Pulmonary artery endothelial cell (primary cell): ENCODE measurements at regions not wholly inside any gene's neighbourhood (a gene's known extent, or its start where the extent isn't known, plus 50 kb on each side); places are given as distances from the start of the nearest gene placed in this dataset.

Experiments
- DNase-seq: peaks from one replicate; pipeline ENCODE4 v3.0.0-alpha.2; 2011; ENCODE audit warnings: low read depth, low spot score

- no peak for DNase-seq
Measured at GRCh38 chr2:195411219-195411687, 245.8 kb upstream of the SLC39A10 start.

- DNase-seq, result no peak
Measured at GRCh38 chr2:195410074-195410671, 246.9 kb upstream of the SLC39A10 start.

GRCh38 chr2:195408811-195409210 is 248.2 kb upstream of the SLC39A10 start:
- DNase-seq, result no peak

- no peak for DNase-seq
Measured at GRCh38 chr2:195408196-195408595, 248.8 kb upstream of the SLC39A10 start.

GRCh38 chr2:195407783-195408182 is 249.2 kb upstream of the SLC39A10 start:
- no peak for DNase-seq

- no peak for DNase-seq
Measured at GRCh38 chr2:195406886-195407603, 250.0 kb upstream of the SLC39A10 start.

GRCh38 chr2:195404651-195405050 is 252.4 kb upstream of the SLC39A10 start:
- DNase-seq, result no peak

- no peak for DNase-seq
Measured at GRCh38 chr2:195396479-195396878, 260.5 kb upstream of the SLC39A10 start.

- DNase-seq, result no peak
Measured at GRCh38 chr2:195395362-195395761, 261.7 kb upstream of the SLC39A10 start.

GRCh38 chr2:195392446-195393336 is 264.3 kb upstream of the SLC39A10 start:
- DNase-seq, result no peak

GRCh38 chr2:195390686-195391321 is 266.2 kb upstream of the SLC39A10 start:
- DNase-seq, result no peak

- DNase-seq, result no peak
Measured at GRCh38 chr2:195388028-195388427, 269.0 kb upstream of the SLC39A10 start.

- no peak for DNase-seq
Measured at GRCh38 chr2:195382186-195382585, 274.8 kb upstream of the SLC39A10 start.

- DNase-seq, result no peak
Measured at GRCh38 chr2:195370167-195370943, 286.7 kb upstream of the SLC39A10 start.

GRCh38 chr2:195369218-195369587 is 287.8 kb upstream of the SLC39A10 start:
- DNase-seq, result no peak

GRCh38 chr2:195368249-195369217 is 288.5 kb upstream of the SLC39A10 start:
- no peak for DNase-seq

- DNase-seq, result no peak
Measured at GRCh38 chr2:195367809-195368208, 289.2 kb upstream of the SLC39A10 start.

- no peak for DNase-seq
Measured at GRCh38 chr2:195364015-195364965, 292.7 kb upstream of the SLC39A10 start.

GRCh38 chr2:195363496-195363895 is 293.5 kb upstream of the SLC39A10 start:
- DNase-seq, result no peak
